ENCODE measurements at regions not wholly inside any gene's neighbourhood (a gene's known extent, or its start where the extent isn't known, plus 50 kb on each side); places are given as distances from the start of the nearest gene placed in this dataset.
A peak's percentile ranks its signal among the peaks of the same experiment; 100 is the strongest.

GRCh38 chr13:109846185-109846584 lies 59.8 kb upstream of the IRS2 start:
- peaks cover 0 to 21% (median 0%) of the 10 kb centered on the region in 3 donors for H3K4me1 ChIP-seq
- no peaks in the 10 kb centered on the region for H3K36me3 ChIP-seq
- ATAC-seq: no peak
- no peaks in the 10 kb centered on the region for H3K9me3 ChIP-seq
- H3K27me3 ChIP-seq: no peaks in the 10 kb centered on the region
- H3K27ac ChIP-seq: no peak overlapping the region
- WGBS, 2 donors (ENCODE audit: low coverage in 1 of 2): 70 to 100% methylated on average over 3 to 4 of the region's 4 CpGs
- TF ChIP-seq POLR2A (IDR thresholded peaks at IDR 0.05) (no peak), POLR2AphosphoS5 (IDR thresholded peaks at IDR 0.05) (no peak), EP300 (IDR thresholded peaks at IDR 0.05) (no peak), CTCF (IDR thresholded peaks at IDR 0.05) (no peak)
- H3K4me3 ChIP-seq: no peak overlapping the region

- Histone ChIP-seq H3K4me3 (peak overlapping the region in 1 of 2 donors; percentile 12), H3K27ac (peak overlapping the region; percentile 5 to 58 (median 30)), H3K4me1 (peaks cover 0 to 21% (median 0%) of the 10 kb centered on the region in 3 donors), H3K36me3 (no peaks in the 10 kb centered on the region), H3K9me3 (no peaks in the 10 kb centered on the region), H3K27me3 (no peaks in the 10 kb centered on the region)
- TF ChIP-seq EP300 (IDR thresholded peaks at IDR 0.05): no peak
- TF ChIP-seq POLR2AphosphoS5 (IDR thresholded peaks at IDR 0.05): peak; percentile 32
- ATAC-seq: peak; percentile 67
- 39% methylated on average over 9 of the region's 9 CpGs for WGBS, 2 donors (ENCODE audit: low coverage in 1 of 2)
Measured at GRCh38 chr13:109844396-109844795, 58.0 kb upstream of the IRS2 start.

- H3K27ac ChIP-seq: peak overlapping the region in 2 of 4 donors; percentile 24 to 58
- TF ChIP-seq CTCF (IDR thresholded peaks at IDR 0.05): no peak
- TF ChIP-seq POLR2A (IDR thresholded peaks at IDR 0.05): no peak
- no peak for TF ChIP-seq POLR2AphosphoS5 (IDR thresholded peaks at IDR 0.05)
- TF ChIP-seq EP300 (IDR thresholded peaks at IDR 0.05): no peak
- H3K36me3 ChIP-seq: no peaks in the 10 kb centered on the region
- H3K9me3 ChIP-seq: no peaks in the 10 kb centered on the region
- no peaks in the 10 kb centered on the region for H3K27me3 ChIP-seq
- ATAC-seq: no peak
- H3K4me3 ChIP-seq: no peak overlapping the region
- 80% methylated on average over 6 to 8 of the region's 8 CpGs for WGBS, 2 donors (ENCODE audit: low coverage in 1 of 2)
- peaks cover 0 to 21% (median 0%) of the 10 kb centered on the region in 3 donors for H3K4me1 ChIP-seq
Measured at GRCh38 chr13:109843695-109844094, 57.3 kb upstream of the IRS2 start.

- no peak for TF ChIP-seq EP300 (IDR thresholded peaks at IDR 0.05)
- TF ChIP-seq CTCF (IDR thresholded peaks at IDR 0.05): no peak
- TF ChIP-seq POLR2AphosphoS5 (IDR thresholded peaks at IDR 0.05): no peak
- TF ChIP-seq POLR2A (IDR thresholded peaks at IDR 0.05): no peak
- no peaks in the 10 kb centered on the region for H3K9me3 ChIP-seq
- H3K27ac ChIP-seq: no peak overlapping the region
- H3K27me3 ChIP-seq: no peaks in the 10 kb centered on the region
- ATAC-seq: no peak
- no peaks in the 10 kb centered on the region for H3K36me3 ChIP-seq
- 40 to 77% methylated on average over 1 to 4 of the region's 6 CpGs for WGBS, 2 donors (ENCODE audit: low coverage in 1 of 2)
- peaks cover 0 to 21% (median 0%) of the 10 kb centered on the region in 3 donors for H3K4me1 ChIP-seq
- H3K4me3 ChIP-seq: no peak overlapping the region
Measured at GRCh38 chr13:109842212-109842920, 56.0 kb upstream of the IRS2 start.

- no peaks in the 10 kb centered on the region for H3K9me3 ChIP-seq
- H3K27me3 ChIP-seq: no peaks in the 10 kb centered on the region
- no peak for TF ChIP-seq POLR2A (IDR thresholded peaks at IDR 0.05)
- TF ChIP-seq CTCF (IDR thresholded peaks at IDR 0.05): no peak
- no peak for TF ChIP-seq EP300 (IDR thresholded peaks at IDR 0.05)
- TF ChIP-seq POLR2AphosphoS5 (IDR thresholded peaks at IDR 0.05): no peak
- ATAC-seq: no peak
- H3K36me3 ChIP-seq: no peaks in the 10 kb centered on the region
- WGBS, 2 donors (ENCODE audit: low coverage in 1 of 2): 92 to 100% methylated on average over 1 to 4 of the region's 4 CpGs
- H3K4me3 ChIP-seq: no peak overlapping the region
- no peak overlapping the region for H3K27ac ChIP-seq
- peaks cover 0 to 21% (median 0%) of the 10 kb centered on the region in 3 donors for H3K4me1 ChIP-seq
Measured at GRCh38 chr13:109840893-109841287, 54.5 kb upstream of the IRS2 start.

Measured in gastroesophageal sphincter (tissue), 4 donors.